ENCODE measurements at regions not wholly inside any gene's neighbourhood (a gene's known extent, or its start where the extent isn't known, plus 50 kb on each side); places are given as distances from the start of the nearest gene placed in this dataset.
"Not testable (repeated sequence)": the region's sequence is repeated elsewhere in the genome, so short reads cannot be mapped to it uniquely, and the experiment has no call there.

- no peak for DNase-seq
These were observed 917.6 kb downstream of the EPHA3 start for GRCh38 chr3:90025019-90025418.

GRCh38 chr3:90026406-90026805 is 919.0 kb downstream of the EPHA3 start:
- DNase-seq: no peak

- DNase-seq: no peak
These were observed 923.7 kb downstream of the EPHA3 start for GRCh38 chr3:90031121-90031520.

- DNase-seq: no peak
These were observed 925.7 kb downstream of the EPHA3 start for GRCh38 chr3:90032980-90033641.

GRCh38 chr3:90034038-90034437 is 926.6 kb downstream of the EPHA3 start:
- no peak for DNase-seq

- DNase-seq: no peak
These were observed 928.2 kb downstream of the EPHA3 start for GRCh38 chr3:90035643-90036042.

- no peak for DNase-seq
These were observed 929.6 kb downstream of the EPHA3 start for GRCh38 chr3:90036939-90037469.

- DNase-seq: no peak
These were observed 932.6 kb downstream of the EPHA3 start for GRCh38 chr3:90039994-90040393.

GRCh38 chr3:90040554-90040953 is 933.1 kb downstream of the EPHA3 start:
- DNase-seq: no peak

GRCh38 chr3:90041995-90042394 is 934.6 kb downstream of the EPHA3 start:
- no peak for DNase-seq

GRCh38 chr3:90043287-90043686 is 935.9 kb downstream of the EPHA3 start:
- DNase-seq: no peak

GRCh38 chr3:90044084-90044816 is 936.8 kb downstream of the EPHA3 start:
- no peak for DNase-seq

GRCh38 chr3:90052425-90052950 is 945.1 kb downstream of the EPHA3 start:
- DNase-seq: no peak

GRCh38 chr3:90054311-90054710 is 946.9 kb downstream of the EPHA3 start:
- no peak for DNase-seq

GRCh38 chr3:90055666-90056065 is 948.2 kb downstream of the EPHA3 start:
- DNase-seq: no peak

GRCh38 chr3:90056281-90057032 is 949.0 kb downstream of the EPHA3 start:
- DNase-seq: no peak

- no peak for DNase-seq
These were observed 954.6 kb downstream of the EPHA3 start for GRCh38 chr3:90062016-90062415.

- DNase-seq: no peak
These were observed 955.3 kb downstream of the EPHA3 start for GRCh38 chr3:90062631-90063200.

- DNase-seq: no peak
These were observed 961.4 kb downstream of the EPHA3 start for GRCh38 chr3:90068783-90069182.

- DNase-seq: no peak
These were observed 962.3 kb downstream of the EPHA3 start for GRCh38 chr3:90069748-90070147.

GRCh38 chr3:90076136-90076535 is 968.7 kb downstream of the EPHA3 start:
- no peak for DNase-seq

- DNase-seq: no peak
These were observed 973.6 kb downstream of the EPHA3 start for GRCh38 chr3:90080988-90081387.

- DNase-seq: not testable (repeated sequence)
These were observed 978.9 kb downstream of the EPHA3 start for GRCh38 chr3:90086297-90086696.

Data from inflammatory macrophage (primary cell).